ENCODE measurements at regions not wholly inside any gene's neighbourhood (a gene's known extent, or its start where the extent isn't known, plus 50 kb on each side); places are given as distances from the start of the nearest gene placed in this dataset.
"Not testable (repeated sequence)": the region's sequence is repeated elsewhere in the genome, so short reads cannot be mapped to it uniquely, and the experiment has no call there.

DNA sequence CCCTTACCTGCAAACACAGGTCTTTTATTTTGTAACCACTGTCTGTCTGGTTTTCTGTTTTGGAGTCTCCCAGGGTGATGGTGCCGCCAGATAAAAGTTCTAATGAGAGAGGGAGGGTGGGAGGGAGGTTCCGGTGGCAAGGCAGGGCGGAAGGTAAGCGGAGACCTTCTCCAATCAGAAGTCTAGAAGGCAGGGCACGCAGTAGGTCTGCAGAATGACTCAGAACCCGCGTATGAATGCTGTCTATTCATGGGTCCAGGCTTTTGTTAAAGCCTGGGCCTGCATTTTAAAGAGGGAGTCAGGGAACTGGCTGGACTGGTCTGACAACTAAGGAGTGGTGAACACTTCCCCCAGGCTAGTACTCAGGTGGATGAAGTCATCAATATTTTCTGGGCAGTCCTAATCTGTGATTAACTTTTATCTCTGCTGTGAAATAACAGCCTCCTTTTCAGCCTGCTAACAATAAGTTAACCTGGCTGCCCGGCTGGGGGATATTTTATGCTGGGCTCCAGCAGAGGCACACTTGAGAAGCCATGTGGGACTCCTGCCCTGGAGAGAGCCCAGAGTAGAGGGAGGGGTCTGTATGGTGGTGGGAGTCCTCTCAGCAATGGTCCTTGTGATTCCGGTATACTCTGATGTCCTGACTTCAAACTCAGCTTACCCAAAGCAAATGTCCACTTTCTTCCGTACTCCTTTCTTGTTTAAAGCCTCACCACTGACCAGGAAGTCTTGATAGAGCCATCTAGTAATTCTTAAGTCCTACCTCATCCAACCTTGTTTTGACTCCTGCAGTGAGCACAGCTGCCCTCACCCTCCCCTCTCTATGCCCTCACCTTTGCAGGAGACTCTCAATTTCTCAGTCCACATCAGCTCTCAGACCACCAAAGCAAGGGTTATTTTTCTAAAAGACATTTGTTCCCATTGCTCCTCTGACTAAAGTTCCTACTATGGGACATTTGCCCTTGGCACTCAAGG, 85.3 kb upstream of the PLGLB2 start:
- not testable (repeated sequence) for DNase-seq (ENCODE audit: low read depth in 1 of 2, low spot score in 1 of 2)

DNA sequence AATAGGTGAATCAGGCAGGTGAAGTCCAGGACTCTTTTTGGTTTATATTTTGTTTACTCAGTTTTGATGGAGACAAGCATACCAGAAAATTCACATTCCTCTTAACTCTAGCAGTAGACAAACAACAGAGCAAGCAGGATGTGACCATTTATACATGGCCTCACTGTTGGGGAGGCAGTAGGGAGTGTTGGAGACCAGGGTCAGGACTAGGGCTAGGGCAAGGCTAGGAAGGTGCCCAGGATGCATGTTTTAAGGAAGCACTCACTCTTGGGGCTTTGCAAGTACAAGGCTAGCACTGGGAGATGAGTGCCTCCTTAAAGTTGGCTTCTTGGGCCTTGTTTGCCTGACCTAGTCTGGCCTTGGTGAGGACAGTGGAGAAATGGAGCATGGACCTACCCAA, 84.5 kb upstream of the PLGLB2 start:
- DNase-seq (ENCODE audit: low read depth in 1 of 2, low spot score in 1 of 2): not testable (repeated sequence)

DNA sequence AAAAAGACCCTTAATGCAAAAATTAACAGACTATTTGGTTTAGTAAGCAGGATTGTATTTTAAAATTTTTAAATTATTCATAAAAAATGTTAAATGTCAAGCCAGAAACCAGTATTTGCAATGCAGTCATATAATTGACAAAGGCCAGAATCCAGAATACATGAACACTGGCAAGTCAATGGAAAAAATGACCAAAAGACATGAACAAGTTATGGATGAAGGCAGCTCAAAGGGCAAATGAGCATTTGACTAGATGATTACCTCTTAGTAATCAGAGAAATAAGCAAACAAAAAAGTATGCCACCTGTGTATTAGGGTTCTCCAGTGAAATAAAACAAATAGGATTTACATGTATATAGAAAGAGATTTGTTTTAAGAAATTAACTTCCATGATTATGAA, 80.9 kb upstream of the PLGLB2 start:
- DNase-seq (ENCODE audit: low read depth in 1 of 2, low spot score in 1 of 2): not testable (repeated sequence)

DNA sequence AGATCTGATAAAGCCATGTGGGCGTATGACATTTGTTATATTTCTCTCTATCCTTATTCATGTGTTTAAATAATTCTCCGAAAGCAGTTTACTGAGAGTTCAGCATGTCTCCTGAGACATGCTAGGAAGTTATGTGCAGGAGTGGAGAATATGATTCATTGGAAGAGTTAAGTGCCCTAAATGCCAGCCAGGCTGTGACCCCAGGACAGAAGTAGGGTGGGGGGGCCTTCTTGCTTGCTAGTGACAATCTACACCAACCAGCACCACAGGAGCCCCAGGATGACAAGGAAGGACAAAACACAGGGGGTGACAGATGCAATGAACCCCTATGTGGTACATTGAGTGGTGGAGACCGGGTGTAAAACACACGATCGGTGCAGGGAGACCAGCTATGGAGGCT, 79.5 kb upstream of the PLGLB2 start:
- DNase-seq (ENCODE audit: low read depth in 1 of 2, low spot score in 1 of 2): not testable (repeated sequence)

DNA sequence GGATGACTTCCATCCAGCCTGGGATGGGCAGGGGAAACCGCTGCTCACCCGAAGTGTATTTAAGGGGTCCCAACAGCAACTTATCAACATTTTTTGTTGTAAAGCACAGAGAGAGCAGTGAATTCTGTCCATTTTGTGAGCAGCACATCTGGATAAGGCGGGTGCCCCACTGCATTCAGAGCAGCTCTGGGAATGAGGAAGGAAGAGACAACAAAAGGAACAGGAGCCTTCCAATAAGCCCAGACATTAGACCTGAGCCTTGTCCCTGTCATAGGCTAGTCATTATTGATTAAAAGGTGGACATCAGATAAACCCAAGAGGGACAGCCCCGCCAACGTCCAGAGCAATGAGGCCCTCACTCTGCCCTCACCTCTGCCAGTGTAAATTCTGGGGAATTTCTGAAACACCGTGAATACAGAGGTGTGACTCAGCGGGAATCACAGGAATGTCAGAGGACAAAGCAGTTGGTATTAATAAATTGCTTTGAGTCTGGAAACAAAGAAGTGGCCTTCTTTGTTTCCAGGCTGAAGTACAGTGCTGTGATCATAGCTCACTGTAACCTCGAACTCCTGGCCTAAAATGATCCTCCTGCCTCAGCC, 78.2 kb upstream of the PLGLB2 start:
- not testable (repeated sequence) for DNase-seq (ENCODE audit: low read depth in 1 of 2, low spot score in 1 of 2)

DNA sequence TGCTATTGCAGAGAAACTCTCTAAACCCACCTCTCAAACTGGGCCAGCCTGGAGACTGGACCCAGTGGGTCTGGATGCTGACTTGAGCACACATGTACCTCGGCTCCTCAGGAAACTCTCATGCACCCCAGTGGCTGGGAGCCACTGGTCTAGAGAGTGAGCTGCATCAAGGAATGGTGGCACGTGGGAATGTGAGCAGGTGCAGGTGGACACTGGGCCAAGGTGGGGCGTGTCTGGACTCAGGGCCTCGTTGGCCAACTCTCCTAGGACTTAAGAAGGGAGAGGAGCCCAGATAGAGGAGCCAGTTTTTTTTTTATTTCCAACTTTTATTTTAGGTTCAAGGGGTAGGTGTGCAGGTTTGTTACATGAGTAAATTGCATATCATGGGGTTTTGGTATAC, 75.5 kb upstream of the PLGLB2 start:
- not testable (repeated sequence) for DNase-seq (ENCODE audit: low read depth in 1 of 2, low spot score in 1 of 2)

DNA sequence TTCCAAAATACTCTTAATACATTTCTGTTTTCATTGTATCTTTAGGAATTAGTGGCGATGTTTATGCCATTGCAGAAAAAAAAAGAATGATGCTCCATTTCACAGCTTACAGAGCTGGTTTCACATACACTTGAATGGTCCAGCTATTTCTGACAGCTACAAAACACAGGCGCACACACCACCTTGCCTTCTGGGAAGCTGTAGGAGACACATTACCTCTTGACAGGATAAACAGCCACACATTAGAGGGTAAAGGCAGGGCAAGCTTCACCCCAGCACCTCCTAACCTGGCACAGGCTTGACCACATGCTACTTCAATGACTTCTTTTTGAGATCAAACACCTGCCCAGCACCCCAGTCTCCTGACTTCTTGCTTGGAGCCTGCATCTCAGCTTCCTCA, 73.2 kb upstream of the PLGLB2 start:
- DNase-seq (ENCODE audit: low read depth in 1 of 2, low spot score in 1 of 2): not testable (repeated sequence)

DNA sequence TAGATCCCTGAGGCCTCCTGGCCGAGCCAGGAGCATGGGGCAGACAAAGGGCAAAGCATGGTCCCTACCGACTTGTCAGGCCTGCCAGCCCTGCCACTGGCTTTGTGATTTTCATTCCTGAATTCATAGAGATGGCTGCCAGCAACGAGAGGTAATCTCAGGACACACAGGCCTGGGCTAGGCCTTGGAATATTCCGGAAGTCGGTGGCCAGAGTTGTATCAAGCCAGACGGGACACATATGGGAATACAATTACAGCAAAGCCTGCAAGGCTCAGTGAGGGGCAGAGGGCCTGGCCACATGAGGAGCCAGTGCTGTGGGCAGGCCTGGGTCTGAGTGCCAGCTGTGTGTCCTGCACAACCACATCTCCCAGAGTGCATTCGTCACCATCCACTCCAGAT, 72.4 kb upstream of the PLGLB2 start:
- DNase-seq (ENCODE audit: low read depth in 1 of 2, low spot score in 1 of 2): not testable (repeated sequence)

DNA sequence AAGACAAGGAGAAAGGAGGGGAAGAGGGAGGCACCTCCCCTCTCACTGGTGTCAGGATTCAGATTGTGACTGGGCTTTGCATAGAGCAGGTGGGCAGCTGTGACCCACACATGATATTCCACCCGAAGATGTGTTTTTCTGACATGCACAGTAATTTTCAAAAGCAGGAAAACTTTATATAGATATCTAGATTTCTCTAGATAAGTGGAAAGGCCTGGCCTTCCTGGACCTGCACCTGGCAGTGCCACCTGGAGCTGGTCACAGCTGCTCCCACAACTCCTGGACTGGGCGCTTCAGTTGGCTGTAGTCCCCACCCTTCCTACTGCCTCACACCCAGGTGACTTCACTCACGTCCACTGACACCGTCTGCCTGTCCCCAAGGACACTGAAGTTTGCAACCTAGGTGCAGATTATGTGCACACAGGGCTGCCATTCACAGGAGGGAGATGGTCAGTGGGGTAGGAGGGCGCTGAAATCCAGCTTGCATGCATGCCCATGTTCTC, 70.4 kb upstream of the PLGLB2 start:
- DNase-seq (ENCODE audit: low read depth in 1 of 2, low spot score in 1 of 2): not testable (repeated sequence)

DNA sequence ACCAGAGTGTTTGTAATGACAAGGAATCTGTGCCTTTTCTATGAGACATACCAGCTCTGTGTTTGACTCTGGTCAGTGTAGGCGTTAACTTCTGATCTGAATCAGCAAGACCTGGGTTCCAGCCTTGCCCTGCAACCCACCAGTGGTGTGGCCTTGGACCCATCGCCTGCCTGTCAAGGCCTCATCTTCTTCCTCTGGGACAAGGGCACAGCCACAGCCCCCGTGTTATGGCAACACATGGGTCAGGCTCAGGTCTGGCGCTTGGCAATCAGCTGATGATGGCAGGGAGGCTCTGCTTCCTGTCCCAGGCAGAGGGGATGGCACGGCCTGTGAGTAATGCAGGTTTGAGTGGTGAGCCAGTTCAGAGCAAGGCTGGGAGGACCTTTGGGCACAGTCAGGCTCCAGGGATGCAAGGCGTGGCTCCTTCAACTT, 69.1 kb upstream of the PLGLB2 start:
- not testable (repeated sequence) for DNase-seq (ENCODE audit: low read depth in 1 of 2, low spot score in 1 of 2)

DNA sequence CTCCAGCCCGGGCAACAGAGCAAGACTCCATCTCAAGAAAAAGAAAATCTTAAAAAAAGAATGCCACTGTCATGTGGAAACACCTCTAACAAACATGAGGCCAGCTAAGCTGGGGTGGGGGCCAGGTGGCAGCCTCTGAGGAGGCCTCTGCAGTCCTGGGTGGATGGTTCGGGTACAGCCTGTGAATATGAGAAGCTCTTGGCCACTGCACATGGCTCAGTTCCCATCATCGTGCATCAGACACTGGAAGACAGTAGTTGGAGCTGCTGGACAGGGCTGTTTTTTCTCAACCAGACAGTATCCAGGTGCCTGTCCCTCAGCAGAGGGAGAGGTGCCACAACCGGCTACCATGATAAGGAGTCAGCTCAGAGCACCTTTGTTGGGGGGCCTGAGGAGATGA, 67.9 kb upstream of the PLGLB2 start:
- not testable (repeated sequence) for DNase-seq (ENCODE audit: low read depth in 1 of 2, low spot score in 1 of 2)

DNA sequence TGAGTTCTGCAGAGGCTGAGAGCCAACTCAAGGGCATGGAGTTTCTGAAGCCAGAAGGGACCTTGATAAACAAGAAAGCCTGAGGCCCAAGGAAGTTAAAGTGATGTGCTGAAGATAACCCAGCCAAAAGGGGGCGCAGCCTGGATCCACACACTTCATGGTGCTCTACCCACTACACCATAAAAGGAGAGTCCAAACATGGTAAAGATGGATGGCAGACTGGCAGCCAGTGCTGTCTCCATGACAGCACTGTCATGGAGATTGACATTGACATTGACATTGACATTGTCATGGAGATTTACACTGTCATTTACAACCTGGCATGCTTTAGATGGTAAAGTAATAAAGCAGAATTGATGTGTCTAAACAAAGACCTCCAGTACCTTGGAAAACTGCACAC, 67.2 kb upstream of the PLGLB2 start:
- not testable (repeated sequence) for DNase-seq (ENCODE audit: low read depth in 1 of 2, low spot score in 1 of 2)

DNA sequence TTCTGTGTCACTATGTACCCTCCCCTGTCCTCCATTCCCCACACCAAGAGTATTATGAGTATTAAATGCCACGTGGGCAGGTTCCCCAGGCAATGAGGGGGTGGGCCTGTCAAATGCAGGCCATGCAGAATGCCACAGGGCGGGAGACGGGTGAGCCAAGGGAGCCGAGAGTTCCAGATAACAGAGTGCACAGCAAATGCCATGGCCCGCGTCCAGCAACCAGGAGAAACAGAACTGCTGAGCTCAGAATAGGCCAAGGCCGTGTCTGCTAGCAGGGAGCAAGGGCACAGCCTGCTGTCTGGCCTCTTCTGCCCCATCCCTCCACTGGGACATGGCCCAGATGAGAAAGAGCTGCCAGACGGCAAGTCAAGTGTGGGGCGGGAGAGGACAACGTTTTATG, 64.4 kb upstream of the PLGLB2 start:
- DNase-seq (ENCODE audit: low read depth in 1 of 2, low spot score in 1 of 2): not testable (repeated sequence)

DNA sequence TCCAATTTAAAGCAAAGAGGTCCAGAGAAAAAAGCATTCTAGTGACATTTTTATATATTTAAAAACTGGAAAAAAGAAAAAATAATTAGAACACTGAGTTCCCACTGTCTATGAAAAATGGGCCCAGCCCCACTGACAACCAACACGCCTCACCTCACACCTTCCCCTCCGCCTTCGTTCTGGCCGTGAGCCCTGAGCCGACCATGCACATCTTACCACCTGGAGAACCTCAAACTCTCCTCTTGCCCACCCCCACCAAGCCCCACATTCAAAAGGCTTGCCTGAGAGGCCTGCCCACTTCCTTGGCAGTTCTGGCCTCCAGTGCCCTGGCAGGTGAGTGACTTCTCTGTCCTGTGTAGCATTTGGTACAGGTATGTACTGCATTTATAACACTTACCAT, 63.9 kb upstream of the PLGLB2 start:
- not testable (repeated sequence) for DNase-seq (ENCODE audit: low read depth in 1 of 2, low spot score in 1 of 2)

DNA sequence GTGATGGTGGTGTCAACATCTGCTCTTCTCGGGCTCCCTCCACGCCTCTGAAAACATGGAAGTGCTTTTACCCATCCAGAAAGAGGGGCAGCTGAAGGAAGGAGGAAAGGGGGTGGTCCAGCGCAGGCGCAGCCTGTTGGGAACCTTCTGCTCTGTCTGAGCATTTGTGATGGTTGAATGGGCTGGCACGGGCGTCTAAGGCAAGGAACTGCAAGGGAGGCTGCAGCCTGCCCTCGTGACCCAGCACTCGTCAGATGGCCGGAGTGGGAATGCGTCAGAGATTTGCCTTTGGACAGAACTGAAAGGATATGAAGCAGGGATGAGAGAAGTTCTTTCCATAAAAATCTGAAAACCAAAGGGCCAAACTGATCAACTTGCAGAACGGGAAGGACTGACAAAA, 62.3 kb upstream of the PLGLB2 start:
- not testable (repeated sequence) for DNase-seq (ENCODE audit: low read depth in 1 of 2, low spot score in 1 of 2)

DNA sequence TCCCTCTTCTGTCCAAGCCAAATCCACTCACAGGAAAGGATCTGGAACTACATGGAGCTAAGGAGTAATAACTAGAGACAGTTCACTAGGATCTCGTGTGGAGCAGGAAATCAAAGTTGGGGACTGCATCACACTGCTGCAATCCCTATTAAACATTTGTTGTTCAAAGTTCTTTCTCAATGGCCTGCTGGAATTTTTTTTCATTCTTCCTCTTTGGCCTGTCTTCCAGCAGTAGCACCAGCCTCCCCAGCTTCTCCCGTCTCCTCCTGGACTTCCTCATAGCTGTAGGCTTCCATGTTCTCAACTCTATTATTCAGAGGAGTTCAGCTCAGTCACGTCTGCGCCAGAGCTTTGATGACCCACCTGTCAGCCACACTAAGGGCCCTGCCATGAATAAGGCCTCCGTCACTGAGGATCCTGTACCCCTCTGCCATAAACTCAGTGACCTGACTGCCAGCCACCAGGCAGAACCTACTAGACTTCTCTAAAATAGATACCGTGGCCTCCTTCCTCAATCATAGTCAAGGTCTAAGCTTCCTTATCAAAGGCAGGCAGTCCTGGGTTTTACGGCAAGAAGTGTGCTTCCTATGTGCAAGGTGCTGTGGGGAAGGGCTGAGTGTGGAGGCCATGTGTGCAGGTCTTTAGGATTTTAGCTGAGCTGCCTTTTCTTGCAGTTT, 60.9 kb upstream of the PLGLB2 start:
- not testable (repeated sequence) for DNase-seq (ENCODE audit: low read depth in 1 of 2, low spot score in 1 of 2)

DNA sequence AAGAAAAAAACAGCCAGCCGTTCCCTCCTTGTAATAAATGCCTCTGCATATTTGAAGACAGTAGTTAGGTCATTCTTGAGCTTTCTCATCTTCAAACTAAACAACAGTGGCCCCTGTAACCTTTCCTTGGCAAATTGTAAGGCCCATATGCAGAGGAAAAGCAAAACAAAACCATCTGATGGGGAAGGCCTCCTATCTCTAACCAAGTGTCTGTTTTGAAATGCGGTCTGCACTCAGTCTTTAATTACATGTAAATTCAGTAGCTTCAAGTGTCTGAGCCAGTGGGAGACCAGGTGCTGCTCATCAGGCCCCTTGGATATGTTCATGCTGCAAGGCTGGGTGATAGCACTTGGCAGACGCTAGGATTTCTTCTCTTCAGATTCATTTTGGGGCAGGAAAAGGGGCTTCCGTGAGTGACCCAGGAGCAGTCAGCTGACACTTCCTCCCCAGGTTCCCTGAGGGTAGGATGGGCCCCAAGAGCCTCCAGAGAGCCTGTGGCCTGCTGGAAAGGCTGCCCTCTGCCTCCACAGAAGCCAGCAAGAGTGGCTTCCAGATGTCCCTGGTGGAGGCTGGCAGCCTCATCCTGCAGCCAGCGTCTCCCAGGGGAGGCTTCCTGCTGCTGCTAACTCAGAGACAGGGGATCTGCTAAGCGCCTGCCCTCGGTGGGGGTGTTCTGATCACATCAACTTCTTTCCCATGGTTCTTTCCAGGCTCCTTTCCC, 60.2 kb upstream of the PLGLB2 start:
- not testable (repeated sequence) for DNase-seq (ENCODE audit: low read depth in 1 of 2, low spot score in 1 of 2)

DNA sequence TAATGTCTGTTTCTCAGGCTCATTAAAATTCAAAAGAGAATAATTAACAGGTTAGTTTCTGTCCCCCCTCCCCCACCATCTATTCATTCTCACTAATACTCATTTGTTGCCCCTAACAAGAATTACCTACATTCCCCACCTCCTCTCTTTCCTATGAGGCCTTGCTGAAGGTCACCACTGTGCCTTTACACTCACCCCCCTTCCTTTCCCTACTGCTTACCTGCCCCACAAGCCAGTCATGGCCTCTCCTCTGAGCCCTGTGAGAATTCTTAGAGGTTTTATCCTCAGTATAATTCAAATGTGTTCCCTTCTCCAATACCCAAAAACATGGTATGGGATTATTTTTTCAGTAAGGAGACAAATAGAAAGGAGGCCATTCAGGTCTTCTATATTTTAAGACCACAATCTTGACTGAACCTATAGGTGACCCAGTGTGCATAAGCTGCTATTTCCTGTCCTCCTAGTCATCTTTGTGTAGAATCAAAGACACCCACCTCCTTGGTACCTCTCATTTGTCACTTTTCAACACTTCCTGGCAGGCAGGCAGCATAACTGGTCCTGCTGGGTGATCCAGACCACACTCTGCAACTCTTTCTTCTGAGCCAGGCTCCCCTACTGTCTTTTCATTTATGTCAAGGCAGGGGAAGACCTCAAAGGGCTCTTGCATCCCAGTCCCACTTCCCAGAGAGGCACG, 55.8 kb upstream of the PLGLB2 start:
- not testable (repeated sequence) for DNase-seq (ENCODE audit: low read depth in 1 of 2, low spot score in 1 of 2)

DNA sequence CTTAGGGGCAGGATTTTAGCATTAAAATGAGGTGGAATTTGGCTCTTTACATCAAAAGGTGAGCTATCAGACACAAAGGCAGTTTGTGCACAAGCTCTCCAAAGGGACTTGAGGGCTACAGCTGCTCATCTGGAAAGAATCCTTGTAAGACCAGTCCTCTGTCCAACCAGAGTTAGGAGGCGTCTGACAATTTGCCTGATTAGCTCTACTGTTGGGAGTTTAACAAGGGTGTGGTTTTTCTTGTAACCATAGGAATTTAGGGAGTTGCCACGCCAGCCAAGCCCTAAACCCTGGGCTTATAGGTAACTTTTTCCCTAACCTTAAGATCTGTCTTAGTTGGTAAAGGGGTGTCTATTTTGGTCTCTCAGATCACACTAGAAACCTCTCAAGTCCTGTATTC, 55.0 kb upstream of the PLGLB2 start:
- DNase-seq (ENCODE audit: low read depth in 1 of 2, low spot score in 1 of 2): not testable (repeated sequence)

DNA sequence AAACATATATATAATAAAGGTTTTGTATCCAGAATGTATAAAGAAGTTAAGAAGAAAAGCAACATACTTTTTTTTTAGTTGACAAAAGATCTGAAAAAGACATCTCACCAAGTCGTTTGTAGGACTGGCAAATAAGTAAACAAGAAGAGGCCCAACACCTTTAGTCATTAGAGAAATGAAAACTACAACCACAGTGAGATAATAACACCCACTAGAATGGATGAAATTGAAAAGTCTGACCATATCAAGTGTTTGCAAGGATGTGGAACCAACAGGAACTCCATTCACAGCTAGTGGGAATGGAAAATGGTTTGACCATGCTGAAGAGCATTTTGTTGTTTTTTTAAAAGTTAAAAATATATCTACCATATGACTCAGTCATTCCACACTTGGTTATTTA, 54.0 kb upstream of the PLGLB2 start:
- not testable (repeated sequence) for DNase-seq (ENCODE audit: low read depth in 1 of 2, low spot score in 1 of 2)

Measured in activated T-helper 1 cell treated with anti-CD3 and anti-CD28 coated beads, Interleukin-2, amount 50 U/mL, for 16 hours (primary cell).